ENCODE measurements at regions not wholly inside any gene's neighbourhood (a gene's known extent, or its start where the extent isn't known, plus 50 kb on each side); places are given as distances from the start of the nearest gene placed in this dataset.

DNA sequence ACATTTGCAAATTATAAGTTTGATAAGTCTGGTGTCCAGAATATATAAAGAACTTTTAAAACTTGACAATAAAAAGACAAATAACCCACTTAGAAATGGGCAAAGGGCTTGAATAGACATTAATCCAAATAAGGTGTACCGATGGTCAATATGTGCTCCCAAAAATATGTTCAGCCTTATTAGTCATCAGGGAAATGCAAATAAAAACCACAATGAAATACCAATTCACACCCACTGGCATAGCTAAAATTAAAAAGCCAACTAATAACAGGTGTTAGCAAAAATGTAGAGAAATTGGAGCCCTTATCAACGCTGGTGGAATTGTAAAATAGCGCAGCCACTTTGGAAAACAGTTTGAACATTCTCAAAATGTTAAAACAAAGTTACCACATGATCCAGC, 79.0 kb upstream of the SCG2 start:
- TF ChIP-seq TCF7L2 (IDR thresholded peaks at IDR 0.05; ENCODE audit: borderline replicate concordance, low read depth, low read length), result no peak
- no peak for TF ChIP-seq ZNF37A (tag by site-specific recombination; IDR thresholded peaks at IDR 0.05)
- no peak for TF ChIP-seq ZNF394 (tag by site-specific recombination; IDR thresholded peaks at IDR 0.05; ENCODE audit: borderline replicate concordance)
- TF ChIP-seq CTCF (tag by site-specific recombination; IDR thresholded peaks at IDR 0.05), result no peak
- TF ChIP-seq PBX3 (CRISPR knock-in tag; IDR thresholded peaks at IDR 0.05), result no peak
- no peak for TF ChIP-seq ZBTB21 (tag by site-specific recombination; IDR thresholded peaks at IDR 0.05)
- TF ChIP-seq, protein P1, sequence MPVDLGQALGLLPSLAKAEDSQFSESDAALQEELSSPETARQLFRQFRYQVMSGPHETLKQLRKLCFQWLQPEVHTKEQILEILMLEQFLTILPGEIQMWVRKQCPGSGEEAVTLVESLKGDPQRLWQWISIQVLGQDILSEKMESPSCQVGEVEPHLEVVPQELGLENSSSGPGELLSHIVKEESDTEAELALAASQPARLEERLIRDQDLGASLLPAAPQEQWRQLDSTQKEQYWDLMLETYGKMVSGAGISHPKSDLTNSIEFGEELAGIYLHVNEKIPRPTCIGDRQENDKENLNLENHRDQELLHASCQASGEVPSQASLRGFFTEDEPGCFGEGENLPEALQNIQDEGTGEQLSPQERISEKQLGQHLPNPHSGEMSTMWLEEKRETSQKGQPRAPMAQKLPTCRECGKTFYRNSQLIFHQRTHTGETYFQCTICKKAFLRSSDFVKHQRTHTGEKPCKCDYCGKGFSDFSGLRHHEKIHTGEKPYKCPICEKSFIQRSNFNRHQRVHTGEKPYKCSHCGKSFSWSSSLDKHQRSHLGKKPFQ (tag by site-specific recombination; IDR thresholded peaks at IDR 0.05), result no peak
- TF ChIP-seq ZNF214 (tag by site-specific recombination; IDR thresholded peaks at IDR 0.05; ENCODE audit: borderline replicate concordance), result no peak
- no peak for TF ChIP-seq ZFHX2 (tag by site-specific recombination; conservative IDR thresholded peaks at IDR 0.05)
- TF ChIP-seq GLI2 (tag by site-specific recombination; IDR thresholded peaks at IDR 0.05; ENCODE audit: borderline replicate concordance, low read depth), result no peak
- TF ChIP-seq ZNF510 (tag by site-specific recombination; IDR thresholded peaks at IDR 0.05; ENCODE audit: insufficient replicate concordance), result no peak
- TF ChIP-seq ZFP41 (tag by site-specific recombination; IDR thresholded peaks at IDR 0.05; ENCODE audit: borderline replicate concordance), result no peak
- TF ChIP-seq, protein P2, sequence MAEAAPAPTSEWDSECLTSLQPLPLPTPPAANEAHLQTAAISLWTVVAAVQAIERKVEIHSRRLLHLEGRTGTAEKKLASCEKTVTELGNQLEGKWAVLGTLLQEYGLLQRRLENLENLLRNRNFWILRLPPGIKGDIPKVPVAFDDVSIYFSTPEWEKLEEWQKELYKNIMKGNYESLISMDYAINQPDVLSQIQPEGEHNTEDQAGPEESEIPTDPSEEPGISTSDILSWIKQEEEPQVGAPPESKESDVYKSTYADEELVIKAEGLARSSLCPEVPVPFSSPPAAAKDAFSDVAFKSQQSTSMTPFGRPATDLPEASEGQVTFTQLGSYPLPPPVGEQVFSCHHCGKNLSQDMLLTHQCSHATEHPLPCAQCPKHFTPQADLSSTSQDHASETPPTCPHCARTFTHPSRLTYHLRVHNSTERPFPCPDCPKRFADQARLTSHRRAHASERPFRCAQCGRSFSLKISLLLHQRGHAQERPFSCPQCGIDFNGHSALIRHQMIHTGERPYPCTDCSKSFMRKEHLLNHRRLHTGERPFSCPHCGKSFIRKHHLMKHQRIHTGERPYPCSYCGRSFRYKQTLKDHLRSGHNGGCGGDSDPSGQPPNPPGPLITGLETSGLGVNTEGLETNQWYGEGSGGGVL (tag by site-specific recombination; IDR thresholded peaks at IDR 0.05), result no peak

Data from HEK293 (cell line).